GM23338 (cell line): ENCODE measurements at regions not wholly inside any gene's neighbourhood (a gene's known extent, or its start where the extent isn't known, plus 50 kb on each side); places are given as distances from the start of the nearest gene placed in this dataset.

ENCODE experiments used
- NANOG ChIP-seq: IDR thresholded peaks from 2 replicates; pipeline ENCODE4 v1.6.1; 2016; ENCODE audit warnings: antibody characterized with exemption, borderline replicate concordance
- STAT1 ChIP-seq: IDR thresholded peaks from one replicate; pipeline ENCODE4 v1.6.1; 2016; ENCODE audit warnings: antibody characterized with exemption; ENCODE audit not compliant: unreplicated experiment
- ZNF331 ChIP-seq: fragments of 250-450 bp; sonication (Bioruptor Pico); IDR thresholded peaks from 2 replicates; pipeline ENCODE4 v1.5.0; 2020; ENCODE audit warnings: low read depth, mild to moderate bottlenecking, moderate library complexity
- TF ChIP-seq, protein P1 (sequence below): fragments of 250-450 bp; sonication (Bioruptor Pico); IDR thresholded peaks from 2 replicates; pipeline ENCODE4 v1.5.0; 2020; ENCODE audit warnings: mild to moderate bottlenecking, moderate library complexity
- TF ChIP-seq, protein P2 (sequence below): IDR thresholded peaks from 2 replicates; pipeline ENCODE4 v1.6.1; 2016; ENCODE audit warnings: antibody characterized with exemption
- TF ChIP-seq, protein P3 (sequence below), 2 experiments: fragments of 200-600 bp in 1 of 2; sonication (generic) in 1 of 2; conservative IDR thresholded peaks; 2 replicates each; pipeline versions ENCODE4 v1.5.1 to v1.6.1; 2016 to 2017; ENCODE audit warnings: antibody characterized with exemption in 2 of 2, low read depth in 2 of 2, mild to moderate bottlenecking in 2 of 2, moderate library complexity in 1 of 2

DNA sequence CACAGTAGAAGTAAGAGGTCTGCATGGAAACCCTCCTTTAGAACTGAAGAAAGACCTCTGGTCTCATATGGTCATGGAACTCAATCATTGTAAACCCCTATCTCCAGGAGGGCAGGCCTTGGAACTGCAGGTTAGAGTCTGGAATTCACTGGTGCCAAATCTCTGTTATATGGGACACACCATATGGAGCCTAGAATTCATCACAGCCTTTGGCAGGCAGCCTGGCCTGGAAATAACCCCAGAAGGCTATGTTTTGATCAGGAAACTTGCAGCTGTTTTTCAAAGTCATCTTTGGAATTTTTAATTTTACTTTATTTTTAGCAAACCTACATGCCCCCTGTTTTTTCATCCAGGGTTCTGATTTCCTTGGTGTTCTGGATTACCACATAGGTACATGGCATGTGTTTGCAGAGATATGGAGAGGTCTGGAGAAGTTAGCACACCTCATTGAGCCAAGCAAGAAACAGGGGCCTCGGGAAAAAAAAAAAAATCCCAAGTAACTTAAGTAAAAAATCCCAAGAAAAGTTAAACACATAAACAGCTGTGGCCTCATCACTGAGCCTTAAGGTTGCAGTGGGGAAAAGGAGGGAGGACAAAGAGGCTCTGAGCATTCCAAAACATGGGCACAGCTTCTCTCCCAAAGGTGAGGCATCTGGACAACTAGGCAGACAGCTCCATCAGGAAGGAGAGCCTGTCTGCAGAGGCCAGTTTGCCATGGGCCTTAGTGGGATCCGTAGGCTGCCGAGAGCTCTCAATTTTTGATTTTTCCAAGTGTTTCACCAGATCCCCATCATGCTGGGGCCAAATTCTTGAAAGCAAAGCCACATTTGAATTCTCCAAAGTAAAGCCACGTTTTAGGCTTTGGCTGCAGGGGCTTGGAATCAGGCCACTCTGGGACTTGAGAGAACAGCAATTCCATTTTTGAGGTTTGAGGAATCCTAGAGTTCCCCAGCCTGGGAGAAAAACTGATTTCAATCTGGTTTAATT is 339.6 kb upstream of the TBX3 start (continued):
- TF ChIP-seq, protein P1, sequence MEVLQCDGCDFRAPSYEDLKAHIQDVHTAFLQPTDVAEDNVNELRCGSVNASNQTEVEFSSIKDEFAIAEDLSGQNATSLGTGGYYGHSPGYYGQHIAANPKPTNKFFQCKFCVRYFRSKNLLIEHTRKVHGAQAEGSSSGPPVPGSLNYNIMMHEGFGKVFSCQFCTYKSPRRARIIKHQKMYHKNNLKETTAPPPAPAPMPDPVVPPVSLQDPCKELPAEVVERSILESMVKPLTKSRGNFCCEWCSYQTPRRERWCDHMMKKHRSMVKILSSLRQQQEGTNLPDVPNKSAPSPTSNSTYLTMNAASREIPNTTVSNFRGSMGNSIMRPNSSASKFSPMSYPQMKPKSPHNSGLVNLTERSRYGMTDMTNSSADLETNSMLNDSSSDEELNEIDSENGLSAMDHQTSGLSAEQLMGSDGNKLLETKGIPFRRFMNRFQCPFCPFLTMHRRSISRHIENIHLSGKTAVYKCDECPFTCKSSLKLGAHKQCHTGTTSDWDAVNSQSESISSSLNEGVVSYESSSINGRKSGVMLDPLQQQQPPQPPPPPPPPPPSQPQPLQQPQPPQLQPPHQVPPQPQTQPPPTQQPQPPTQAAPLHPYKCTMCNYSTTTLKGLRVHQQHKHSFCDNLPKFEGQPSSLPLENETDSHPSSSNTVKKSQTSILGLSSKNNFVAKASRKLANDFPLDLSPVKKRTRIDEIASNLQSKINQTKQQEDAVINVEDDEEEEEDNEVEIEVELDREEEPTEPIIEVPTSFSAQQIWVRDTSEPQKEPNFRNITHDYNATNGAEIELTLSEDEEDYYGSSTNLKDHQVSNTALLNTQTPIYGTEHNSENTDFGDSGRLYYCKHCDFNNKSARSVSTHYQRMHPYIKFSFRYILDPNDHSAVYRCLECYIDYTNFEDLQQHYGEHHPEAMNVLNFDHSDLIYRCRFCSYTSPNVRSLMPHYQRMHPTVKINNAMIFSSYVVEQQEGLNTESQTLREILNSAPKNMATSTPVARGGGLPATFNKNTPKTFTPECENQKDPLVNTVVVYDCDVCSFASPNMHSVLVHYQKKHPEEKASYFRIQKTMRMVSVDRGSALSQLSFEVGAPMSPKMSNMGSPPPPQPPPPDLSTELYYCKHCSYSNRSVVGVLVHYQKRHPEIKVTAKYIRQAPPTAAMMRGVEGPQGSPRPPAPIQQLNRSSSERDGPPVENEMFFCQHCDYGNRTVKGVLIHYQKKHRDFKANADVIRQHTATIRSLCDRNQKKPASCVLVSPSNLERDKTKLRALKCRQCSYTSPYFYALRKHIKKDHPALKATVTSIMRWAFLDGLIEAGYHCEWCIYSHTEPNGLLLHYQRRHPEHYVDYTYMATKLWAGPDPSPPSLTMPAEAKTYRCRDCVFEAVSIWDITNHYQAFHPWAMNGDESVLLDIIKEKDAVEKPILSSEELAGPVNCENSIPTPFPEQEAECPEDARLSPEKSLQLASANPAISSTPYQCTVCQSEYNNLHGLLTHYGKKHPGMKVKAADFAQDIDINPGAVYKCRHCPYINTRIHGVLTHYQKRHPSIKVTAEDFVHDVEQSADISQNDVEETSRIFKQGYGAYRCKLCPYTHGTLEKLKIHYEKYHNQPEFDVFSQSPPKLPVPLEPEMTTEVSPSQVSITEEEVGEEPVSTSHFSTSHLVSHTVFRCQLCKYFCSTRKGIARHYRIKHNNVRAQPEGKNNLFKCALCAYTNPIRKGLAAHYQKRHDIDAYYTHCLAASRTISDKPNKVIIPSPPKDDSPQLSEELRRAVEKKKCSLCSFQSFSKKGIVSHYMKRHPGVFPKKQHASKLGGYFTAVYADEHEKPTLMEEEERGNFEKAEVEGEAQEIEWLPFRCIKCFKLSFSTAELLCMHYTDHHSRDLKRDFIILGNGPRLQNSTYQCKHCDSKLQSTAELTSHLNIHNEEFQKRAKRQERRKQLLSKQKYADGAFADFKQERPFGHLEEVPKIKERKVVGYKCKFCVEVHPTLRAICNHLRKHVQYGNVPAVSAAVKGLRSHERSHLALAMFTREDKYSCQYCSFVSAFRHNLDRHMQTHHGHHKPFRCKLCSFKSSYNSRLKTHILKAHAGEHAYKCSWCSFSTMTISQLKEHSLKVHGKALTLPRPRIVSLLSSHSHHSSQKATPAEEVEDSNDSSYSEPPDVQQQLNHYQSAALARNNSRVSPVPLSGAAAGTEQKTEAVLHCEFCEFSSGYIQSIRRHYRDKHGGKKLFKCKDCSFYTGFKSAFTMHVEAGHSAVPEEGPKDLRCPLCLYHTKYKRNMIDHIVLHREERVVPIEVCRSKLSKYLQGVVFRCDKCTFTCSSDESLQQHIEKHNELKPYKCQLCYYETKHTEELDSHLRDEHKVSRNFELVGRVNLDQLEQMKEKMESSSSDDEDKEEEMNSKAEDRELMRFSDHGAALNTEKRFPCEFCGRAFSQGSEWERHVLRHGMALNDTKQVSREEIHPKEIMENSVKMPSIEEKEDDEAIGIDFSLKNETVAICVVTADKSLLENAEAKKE: no peak
- TF ChIP-seq STAT1: no peak
- TF ChIP-seq, protein P2, sequence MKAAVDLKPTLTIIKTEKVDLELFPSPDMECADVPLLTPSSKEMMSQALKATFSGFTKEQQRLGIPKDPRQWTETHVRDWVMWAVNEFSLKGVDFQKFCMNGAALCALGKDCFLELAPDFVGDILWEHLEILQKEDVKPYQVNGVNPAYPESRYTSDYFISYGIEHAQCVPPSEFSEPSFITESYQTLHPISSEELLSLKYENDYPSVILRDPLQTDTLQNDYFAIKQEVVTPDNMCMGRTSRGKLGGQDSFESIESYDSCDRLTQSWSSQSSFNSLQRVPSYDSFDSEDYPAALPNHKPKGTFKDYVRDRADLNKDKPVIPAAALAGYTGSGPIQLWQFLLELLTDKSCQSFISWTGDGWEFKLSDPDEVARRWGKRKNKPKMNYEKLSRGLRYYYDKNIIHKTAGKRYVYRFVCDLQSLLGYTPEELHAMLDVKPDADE: no peak
- TF ChIP-seq ZNF331 (CRISPR knock-in tag): no peak
- TF ChIP-seq, protein P3, sequence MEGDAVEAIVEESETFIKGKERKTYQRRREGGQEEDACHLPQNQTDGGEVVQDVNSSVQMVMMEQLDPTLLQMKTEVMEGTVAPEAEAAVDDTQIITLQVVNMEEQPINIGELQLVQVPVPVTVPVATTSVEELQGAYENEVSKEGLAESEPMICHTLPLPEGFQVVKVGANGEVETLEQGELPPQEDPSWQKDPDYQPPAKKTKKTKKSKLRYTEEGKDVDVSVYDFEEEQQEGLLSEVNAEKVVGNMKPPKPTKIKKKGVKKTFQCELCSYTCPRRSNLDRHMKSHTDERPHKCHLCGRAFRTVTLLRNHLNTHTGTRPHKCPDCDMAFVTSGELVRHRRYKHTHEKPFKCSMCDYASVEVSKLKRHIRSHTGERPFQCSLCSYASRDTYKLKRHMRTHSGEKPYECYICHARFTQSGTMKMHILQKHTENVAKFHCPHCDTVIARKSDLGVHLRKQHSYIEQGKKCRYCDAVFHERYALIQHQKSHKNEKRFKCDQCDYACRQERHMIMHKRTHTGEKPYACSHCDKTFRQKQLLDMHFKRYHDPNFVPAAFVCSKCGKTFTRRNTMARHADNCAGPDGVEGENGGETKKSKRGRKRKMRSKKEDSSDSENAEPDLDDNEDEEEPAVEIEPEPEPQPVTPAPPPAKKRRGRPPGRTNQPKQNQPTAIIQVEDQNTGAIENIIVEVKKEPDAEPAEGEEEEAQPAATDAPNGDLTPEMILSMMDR (conservative IDR thresholded peaks at IDR 0.05; ENCODE audit: low read depth in 2 of 2): no peak
- TF ChIP-seq NANOG: no peak
